GM12865 (cell line): ENCODE measurements at regions not wholly inside any gene's neighbourhood (a gene's known extent, or its start where the extent isn't known, plus 50 kb on each side); places are given as distances from the start of the nearest gene placed in this dataset.
"Not testable (repeated sequence)": the region's sequence is repeated elsewhere in the genome, so short reads cannot be mapped to it uniquely, and the experiment has no call there.

Experiments used
- DNase-seq: peaks from one replicate; pipeline ENCODE4 v3.0.0; 2010; ENCODE audit warnings: low read depth
- H3K4me3 ChIP-seq: 2 replicates; pipeline ENCODE4 v1.5.1; 2011; ENCODE audit warnings: mild to moderate bottlenecking, low read depth, low read length, control low read depth
- TF ChIP-seq, protein P1 (sequence below): IDR thresholded peaks from 2 replicates; pipeline ENCODE4 v1.5.1; 2011; ENCODE audit warnings: low read length, control low read depth, low read depth, inconsistent platforms; ENCODE audit not compliant: insufficient read depth; ENCODE audit errors: missing control alignments

DNA sequence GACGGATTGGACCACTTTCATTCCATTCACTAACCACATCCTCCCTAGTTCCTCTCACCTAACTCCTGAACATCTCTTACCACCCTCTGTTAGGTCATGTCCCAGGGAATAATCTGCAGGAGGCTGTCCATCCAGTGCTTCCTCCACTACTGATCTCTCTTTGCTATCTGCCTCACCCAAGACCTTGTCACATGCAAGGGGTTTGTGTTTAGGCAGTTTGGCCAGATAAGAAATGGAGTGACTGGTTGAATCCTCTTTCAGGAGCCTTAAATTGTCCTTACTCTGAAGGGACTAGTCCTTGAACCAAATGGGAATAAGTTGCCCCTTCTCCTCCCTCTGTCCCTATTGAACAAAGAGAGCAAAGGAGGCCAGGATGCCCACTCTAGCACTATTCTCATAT is 249.2 kb upstream of the BTG1 start:
- H3K4me3 ChIP-seq, result no peak overlapping the region
- TF ChIP-seq, protein P1, sequence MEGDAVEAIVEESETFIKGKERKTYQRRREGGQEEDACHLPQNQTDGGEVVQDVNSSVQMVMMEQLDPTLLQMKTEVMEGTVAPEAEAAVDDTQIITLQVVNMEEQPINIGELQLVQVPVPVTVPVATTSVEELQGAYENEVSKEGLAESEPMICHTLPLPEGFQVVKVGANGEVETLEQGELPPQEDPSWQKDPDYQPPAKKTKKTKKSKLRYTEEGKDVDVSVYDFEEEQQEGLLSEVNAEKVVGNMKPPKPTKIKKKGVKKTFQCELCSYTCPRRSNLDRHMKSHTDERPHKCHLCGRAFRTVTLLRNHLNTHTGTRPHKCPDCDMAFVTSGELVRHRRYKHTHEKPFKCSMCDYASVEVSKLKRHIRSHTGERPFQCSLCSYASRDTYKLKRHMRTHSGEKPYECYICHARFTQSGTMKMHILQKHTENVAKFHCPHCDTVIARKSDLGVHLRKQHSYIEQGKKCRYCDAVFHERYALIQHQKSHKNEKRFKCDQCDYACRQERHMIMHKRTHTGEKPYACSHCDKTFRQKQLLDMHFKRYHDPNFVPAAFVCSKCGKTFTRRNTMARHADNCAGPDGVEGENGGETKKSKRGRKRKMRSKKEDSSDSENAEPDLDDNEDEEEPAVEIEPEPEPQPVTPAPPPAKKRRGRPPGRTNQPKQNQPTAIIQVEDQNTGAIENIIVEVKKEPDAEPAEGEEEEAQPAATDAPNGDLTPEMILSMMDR, result no peak
- DNase-seq, result no peak

DNA sequence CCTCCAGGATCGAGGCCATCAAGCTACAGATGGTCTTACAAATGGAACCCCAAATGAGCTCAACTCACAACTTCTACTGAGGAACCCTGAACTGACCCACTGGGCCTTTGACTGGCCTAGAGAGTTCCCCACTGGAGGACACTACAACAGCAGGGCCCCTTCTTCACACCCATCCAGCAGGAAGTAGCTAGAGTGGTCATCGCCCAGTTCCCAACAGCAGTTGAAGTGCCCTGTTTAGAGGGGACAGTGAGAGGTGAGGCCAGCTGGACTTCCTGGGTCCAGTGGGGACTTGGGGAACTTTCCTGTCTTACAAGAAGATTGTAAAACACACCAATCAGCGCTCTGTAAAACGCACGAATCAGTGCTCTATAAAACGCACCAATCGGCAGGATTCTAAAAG is 247.9 kb upstream of the BTG1 start:
- no peak overlapping the region for H3K4me3 ChIP-seq
- TF ChIP-seq, protein P1, result no peak
- DNase-seq, result no peak

DNA sequence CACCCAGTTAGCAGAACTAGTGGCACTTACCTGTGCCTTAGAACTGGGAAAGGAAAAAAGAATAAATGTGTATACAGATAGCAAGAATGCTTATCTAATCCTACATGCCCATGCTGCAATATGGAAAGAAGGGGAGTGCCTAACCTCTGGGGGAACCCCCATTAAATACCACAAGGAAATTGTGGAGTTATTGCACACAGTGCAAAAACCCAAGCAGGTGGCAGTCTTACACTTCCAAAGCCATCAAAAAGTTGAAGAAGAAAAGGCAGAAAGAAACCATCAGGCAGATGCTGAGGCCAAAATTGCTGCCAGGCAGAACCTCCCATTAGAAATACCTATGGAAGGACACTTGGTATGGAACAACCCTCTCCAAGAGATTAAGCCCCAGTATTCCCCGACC is 246.1 kb upstream of the BTG1 start:
- DNase-seq, H3K4me3 ChIP-seq: not testable (repeated sequence)

DNA sequence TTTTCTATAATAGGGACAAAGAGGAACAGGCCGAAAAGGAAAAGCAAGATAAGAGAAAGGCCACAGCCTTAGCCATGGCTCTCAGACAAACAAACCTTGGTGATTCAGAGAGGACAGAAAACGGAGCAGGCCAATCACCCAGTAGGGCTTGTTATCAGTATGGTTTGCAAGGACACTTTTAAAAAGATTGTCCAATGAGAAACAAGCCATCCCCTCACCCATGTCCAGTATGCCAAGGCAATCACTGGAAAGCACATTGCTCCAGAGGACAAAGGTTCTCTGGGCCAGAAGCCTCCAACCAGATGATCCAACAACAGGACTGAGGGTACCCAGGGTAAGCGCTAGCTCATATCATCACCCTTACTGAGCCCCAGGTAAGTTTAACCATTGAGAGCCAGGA is 243.8 kb upstream of the BTG1 start:
- DNase-seq, result no peak
- TF ChIP-seq, protein P1, result no peak
- H3K4me3 ChIP-seq, result no peak overlapping the region

DNA sequence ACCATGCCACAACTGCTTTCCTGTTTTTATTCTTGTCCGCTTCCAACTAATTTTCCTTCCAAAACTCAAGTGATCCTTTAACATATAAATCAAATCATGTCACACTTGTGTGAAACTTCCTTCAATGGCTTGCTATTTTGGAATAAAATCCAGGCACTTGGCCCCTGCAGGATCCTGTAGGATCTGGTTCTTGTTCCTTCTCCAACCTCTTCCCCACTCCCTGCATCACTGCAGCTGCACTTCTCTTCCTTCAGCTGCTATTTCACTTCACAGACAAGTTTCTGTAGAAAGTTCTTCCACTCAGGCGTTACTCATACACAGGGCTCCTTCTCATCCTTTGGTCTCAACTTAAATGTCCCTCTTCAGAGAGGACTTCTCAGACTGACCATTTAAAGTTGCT is 239.7 kb upstream of the BTG1 start:
- TF ChIP-seq, protein P1, result no peak
- DNase-seq, result no peak

DNA sequence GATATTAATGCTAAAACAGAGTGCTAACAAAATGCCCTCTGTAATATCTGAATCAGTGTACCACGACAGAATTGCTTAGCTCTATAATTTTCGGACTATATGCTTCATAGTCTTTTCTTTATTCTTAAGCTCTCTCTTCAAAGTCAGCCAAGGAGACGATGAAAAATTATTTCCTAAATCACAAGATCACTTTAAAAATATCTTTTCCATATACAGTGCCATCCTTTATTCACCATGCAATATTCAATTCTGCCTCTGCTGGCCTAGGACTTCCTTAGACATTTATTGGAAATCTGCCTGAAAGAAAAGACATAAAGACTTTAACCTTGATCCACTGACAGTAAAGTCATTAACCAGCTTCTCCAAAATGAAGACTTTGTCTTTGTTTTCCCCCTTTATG is 238.9 kb upstream of the BTG1 start:
- no peak for DNase-seq
- TF ChIP-seq, protein P1, result no peak
- H3K4me3 ChIP-seq, result no peak overlapping the region

More for the DNA sequence above, 239.7 kb upstream of the BTG1 start:
- H3K4me3 ChIP-seq, result no peak overlapping the region

DNA sequence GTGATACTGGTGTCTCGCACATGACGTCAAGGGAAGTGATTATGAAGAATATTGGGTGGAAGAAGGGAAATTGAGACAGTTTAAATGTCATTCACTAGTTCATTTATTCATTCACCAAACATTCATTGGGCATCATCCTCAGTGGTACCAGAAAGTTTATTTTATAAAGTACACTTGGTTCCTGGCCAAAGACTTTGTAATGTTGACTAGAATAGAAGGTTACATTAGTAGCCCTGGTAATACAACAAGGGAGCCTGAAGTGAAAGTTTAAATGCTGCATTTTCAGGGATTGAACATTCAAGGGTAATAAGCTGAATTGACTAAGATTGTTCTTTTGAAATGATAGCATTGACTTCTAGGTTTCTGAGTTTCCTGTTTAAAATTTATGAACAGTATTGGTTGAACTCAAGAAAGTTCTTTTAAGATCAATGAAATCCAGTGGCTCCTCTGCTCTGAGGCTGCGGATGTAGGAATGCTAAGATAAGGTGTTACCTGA is 236.8 kb upstream of the BTG1 start:
- no peak overlapping the region for H3K4me3 ChIP-seq
- TF ChIP-seq, protein P1, result no peak

DNA sequence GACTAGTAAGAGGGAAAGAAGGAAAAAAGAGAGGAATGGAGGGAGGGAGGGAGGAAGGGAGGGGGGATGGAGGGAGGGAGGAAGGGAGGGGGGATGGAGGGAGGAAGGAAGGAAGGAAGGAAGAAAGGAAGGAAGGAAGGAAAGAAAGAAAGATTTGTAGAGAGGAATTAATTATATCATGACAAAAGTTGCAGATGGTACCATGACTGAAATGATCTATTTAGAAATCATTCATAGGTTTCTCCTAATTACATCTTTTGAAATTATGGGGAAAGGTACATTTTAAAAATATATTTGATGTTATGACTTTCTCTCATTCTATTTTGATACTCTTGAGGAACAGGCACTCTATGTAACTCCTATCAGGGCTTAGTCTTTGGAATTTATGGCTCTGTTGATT is 236.2 kb upstream of the BTG1 start:
- H3K4me3 ChIP-seq, result no peak overlapping the region
- no peak for DNase-seq
- TF ChIP-seq, protein P1, result no peak

More for the DNA sequence above, 236.8 kb upstream of the BTG1 start:
- no peak for DNase-seq
